Gastrocnemius medialis (tissue), 4 donors: ENCODE measurements at regions not wholly inside any gene's neighbourhood (a gene's known extent, or its start where the extent isn't known, plus 50 kb on each side); places are given as distances from the start of the nearest gene placed in this dataset.

Experiments used
- CTCF ChIP-seq, 5 experiments: fragments of 450-650 bp in 3 of 5; fragments of 200-600 bp in 2 of 5; sonication (generic) in 2 of 5; IDR thresholded peaks in 4 of 5; conservative IDR thresholded peaks in 1 of 5; 1 replicate in 4 of 5; 2 replicates in 1 of 5; pipeline ENCODE4 v1.5.1; 2016 to 2019; ENCODE audit warnings: antibody characterized with exemption in 5 of 5, mild to moderate bottlenecking in 3 of 5, moderate library complexity in 3 of 5
- POLR2A ChIP-seq, 2 donors: fragments of 450-650 bp; IDR thresholded peaks; one replicate each; pipeline ENCODE4 v1.6.1; 2017; ENCODE audit warnings: antibody characterized with exemption in 2 of 2, mild to moderate bottlenecking in 2 of 2, moderate library complexity in 2 of 2

GRCh38 chr16:87199379-87199778 is 117.8 kb downstream of the C16orf95 start:
- TF ChIP-seq POLR2A (IDR thresholded peaks at IDR 0.05) (no peak), CTCF (IDR thresholded peaks at IDR 0.05 in 4 of 5, conservative IDR thresholded peaks at IDR 0.05 in 1 of 5) (no peak)
